Neural cell (in vitro differentiated cells): ENCODE measurements at regions not wholly inside any gene's neighbourhood (a gene's known extent, or its start where the extent isn't known, plus 50 kb on each side); places are given as distances from the start of the nearest gene placed in this dataset.

Experiments used
- H2AFZ ChIP-seq: fragments of 200-600, 300-800 bp; sonication (generic), shearing (Covaris generic); 2 replicates; pipeline ENCODE4 v1.6.0; 2014; ENCODE audit warnings: low read depth, mild to moderate bottlenecking, antibody characterized with exemption, low read length, moderate library complexity
- H3F3A ChIP-seq: fragments of 200-600 bp; shearing (Covaris generic); 2 replicates; pipeline ENCODE4 v1.6.1; 2016; ENCODE audit warnings: mild to moderate bottlenecking, moderate library complexity, mixed read lengths, antibody characterized with exemption, low read length; ENCODE audit not compliant: insufficient read depth, poor library complexity, severe bottlenecking
- H3K27ac ChIP-seq: fragments of 200-600, 300-800 bp; sonication (generic), shearing (Covaris generic); 2 replicates; pipeline ENCODE4 v1.5.1; 2014; ENCODE audit warnings: mild to moderate bottlenecking, low read length, moderate library complexity
- H3K27me3 ChIP-seq: fragments of 300-800, 200-600 bp; sonication (generic), shearing (Covaris generic); 2 replicates; pipeline ENCODE4 v1.6.0; 2014; ENCODE audit warnings: mild to moderate bottlenecking, low read depth, low read length, moderate library complexity; ENCODE audit not compliant: insufficient read depth
- H3K36me3 ChIP-seq: fragments of 300-800, 200-600 bp; sonication (generic), shearing (Covaris generic); 2 replicates; pipeline ENCODE4 v1.5.1; 2014; ENCODE audit warnings: mild to moderate bottlenecking, antibody characterized with exemption, low read length, moderate library complexity; ENCODE audit not compliant: insufficient read depth
- H3K4me2 ChIP-seq: fragments of 300-800, 200-600 bp; sonication (generic), shearing (Covaris generic); 2 replicates; pipeline ENCODE4 v1.6.0; 2014; ENCODE audit warnings: mild to moderate bottlenecking, low read length
- H3K4me3 ChIP-seq: fragments of 300-800, 200-600 bp; sonication (generic), shearing (Covaris generic); 2 replicates; pipeline ENCODE4 v1.5.1; 2014; ENCODE audit warnings: mild to moderate bottlenecking, low read length, moderate library complexity
- H3K79me2 ChIP-seq: fragments of 200-600 bp; shearing (Covaris generic); replicated peaks from 2 replicates; pipeline ENCODE4 v1.6.0; 2014; ENCODE audit warnings: mild to moderate bottlenecking, low read length, moderate library complexity; ENCODE audit not compliant: insufficient read depth
- H3K9ac ChIP-seq: fragments of 300-800, 200-600 bp; sonication (generic), shearing (Covaris generic); 2 replicates; pipeline ENCODE4 v1.6.1; 2016; ENCODE audit warnings: mild to moderate bottlenecking, low read length, mixed read lengths
- H3K9me2 ChIP-seq: fragments of 200-600 bp; shearing (Covaris generic); 2 replicates; pipeline ENCODE4 v1.6.1; 2016; ENCODE audit warnings: mild to moderate bottlenecking, low read length, mixed read lengths; ENCODE audit not compliant: insufficient read depth
- H3K9me3 ChIP-seq: fragments of 200-600, 300-800 bp; sonication (generic), shearing (Covaris generic); 2 replicates; pipeline ENCODE4 v1.6.1; 2016; ENCODE audit warnings: mild to moderate bottlenecking, mixed run types, low read length, moderate library complexity, mixed read lengths
- H4K20me1 ChIP-seq: fragments of 200-600 bp; shearing (Covaris generic); 2 replicates; pipeline ENCODE4 v1.6.1; 2016; ENCODE audit warnings: mild to moderate bottlenecking, mixed run types; ENCODE audit not compliant: insufficient read depth
- CTCF ChIP-seq: fragments of 450-650 bp; IDR thresholded peaks from 2 replicates; pipeline ENCODE4 v1.5.1; 2014; ENCODE audit warnings: antibody characterized with exemption, mild to moderate bottlenecking, moderate library complexity; ENCODE audit not compliant: poor library complexity, severe bottlenecking
- EP300 ChIP-seq: fragments of 450-650 bp; conservative IDR thresholded peaks from 2 replicates; pipeline ENCODE4 v1.6.1; 2014; ENCODE audit warnings: antibody characterized with exemption, mild to moderate bottlenecking, moderate library complexity; ENCODE audit not compliant: poor library complexity, severe bottlenecking
- EZH2 ChIP-seq: fragments of 200-600, 300-800 bp; shearing (Covaris generic), sonication (generic); IDR thresholded peaks from 2 replicates; pipeline ENCODE4 v1.6.1; 2014; ENCODE audit warnings: antibody characterized with exemption, low read length, borderline replicate concordance, mild to moderate bottlenecking; ENCODE audit not compliant: insufficient read depth, poor library complexity, severe bottlenecking
- MXI1 ChIP-seq: fragments of 450-650 bp; conservative IDR thresholded peaks from 2 replicates; pipeline ENCODE4 v1.6.1; 2014; ENCODE audit warnings: antibody characterized with exemption, mild to moderate bottlenecking; ENCODE audit not compliant: poor library complexity, severe bottlenecking
- POLR2AphosphoS5 ChIP-seq: IDR thresholded peaks from 2 replicates; pipeline ENCODE4 v1.6.1; 2012
- RAD21 ChIP-seq: fragments of 450-650 bp; conservative IDR thresholded peaks from 2 replicates; pipeline ENCODE4 v1.6.1; 2014; ENCODE audit warnings: antibody characterized with exemption, mild to moderate bottlenecking, moderate library complexity
- REST ChIP-seq: IDR thresholded peaks from 2 replicates; pipeline ENCODE4 v1.6.1; 2012; ENCODE audit warnings: borderline replicate concordance
- SMC3 ChIP-seq: fragments of 450-650 bp; conservative IDR thresholded peaks from 2 replicates; pipeline ENCODE4 v1.6.1; 2014; ENCODE audit warnings: antibody characterized with exemption, mild to moderate bottlenecking, moderate library complexity; ENCODE audit not compliant: poor library complexity
- TAF1 ChIP-seq: IDR thresholded peaks from 2 replicates; pipeline ENCODE4 v1.6.1; 2012; ENCODE audit warnings: low read depth

- Histone ChIP-seq H3K9me3 (no peaks in the 10 kb centered on the region), H3F3A (no peaks in the 10 kb centered on the region), H3K9me2 (no peaks in the 10 kb centered on the region), H2AFZ (no peak overlapping the region), H3K27ac (no peak overlapping the region), H3K9ac (no peak overlapping the region), H4K20me1 (no peaks in the 10 kb centered on the region), H3K79me2 (no peaks in the 10 kb centered on the region), H3K4me2 (no peak overlapping the region), H3K4me3 (no peak overlapping the region), H3K27me3 (no peaks in the 10 kb centered on the region), H3K36me3 (no peaks in the 10 kb centered on the region)
- TF ChIP-seq MXI1 (no peak), RAD21 (no peak), SMC3 (no peak), REST (no peak), POLR2AphosphoS5 (no peak), EZH2 (no peak), TAF1 (no peak), CTCF (no peak), EP300 (no peak)
Observed at GRCh38 chr2:204049635-204050034, 113.1 kb downstream of the ICOS start.

GRCh38 chr2:204050681-204051080, 114.1 kb downstream of the ICOS start:
- Histone ChIP-seq H3K9ac (no peak overlapping the region), H3K79me2 (no peaks in the 10 kb centered on the region), H3K9me2 (no peaks in the 10 kb centered on the region), H4K20me1 (no peaks in the 10 kb centered on the region), H3K4me2 (no peak overlapping the region), H3K27me3 (no peaks in the 10 kb centered on the region), H3K4me3 (no peak overlapping the region), H3F3A (no peaks in the 10 kb centered on the region), H3K36me3 (no peaks in the 10 kb centered on the region), H3K27ac (no peak overlapping the region), H3K9me3 (no peaks in the 10 kb centered on the region), H2AFZ (no peak overlapping the region)
- no peak for TF ChIP-seq POLR2AphosphoS5

- no peaks in the 10 kb centered on the region for H3K79me2 ChIP-seq
- H3K27me3 ChIP-seq, result no peaks in the 10 kb centered on the region
- no peak overlapping the region for H3K27ac ChIP-seq
- H3K9me2 ChIP-seq, result no peaks in the 10 kb centered on the region
- no peak overlapping the region for H2AFZ ChIP-seq
- TF ChIP-seq EZH2 (no peak), RAD21 (no peak), TAF1 (no peak), CTCF (no peak), POLR2AphosphoS5 (no peak), MXI1 (no peak), REST (no peak), EP300 (no peak), SMC3 (no peak)
- H3K36me3 ChIP-seq, result no peaks in the 10 kb centered on the region
- no peak overlapping the region for H3K9ac ChIP-seq
- H3F3A ChIP-seq, result no peaks in the 10 kb centered on the region
- no peaks in the 10 kb centered on the region for H4K20me1 ChIP-seq
- H3K4me2 ChIP-seq, result no peak overlapping the region
- H3K9me3 ChIP-seq, result no peaks in the 10 kb centered on the region
- no peak overlapping the region for H3K4me3 ChIP-seq
Observed at GRCh38 chr2:204051476-204051875, 114.9 kb downstream of the ICOS start.
